Chondrocyte (in vitro differentiated cells): ENCODE measurements at regions not wholly inside any gene's neighbourhood (a gene's known extent, or its start where the extent isn't known, plus 50 kb on each side); places are given as distances from the start of the nearest gene placed in this dataset.

Experiments used
- DNase-seq: peaks from one replicate; pipeline ENCODE4 v3.0.0; 2021; ENCODE audit warnings: mixed read lengths, low spot score
- H3K27ac Mint-ChIP-seq: one replicate; pipeline ENCODE4 v1.8.0; 2021; ENCODE audit warnings: mild to moderate bottlenecking, moderate library complexity, mixed read lengths; ENCODE audit not compliant: unreplicated experiment
- H3K27me3 Mint-ChIP-seq: 2 replicates; pipeline ENCODE4 v1.8.0; 2021; ENCODE audit warnings: low read depth, mixed read lengths
- H3K36me3 Mint-ChIP-seq: 2 replicates; pipeline ENCODE4 v1.8.0; 2021; ENCODE audit warnings: low read depth, mixed read lengths
- H3K4me1 Mint-ChIP-seq: 2 replicates; pipeline ENCODE4 v1.8.0; 2021; ENCODE audit warnings: low read depth, mild to moderate bottlenecking, mixed read lengths
- H3K4me3 Mint-ChIP-seq: one replicate; pipeline ENCODE4 v1.8.0; 2021; ENCODE audit warnings: mild to moderate bottlenecking, moderate library complexity, mixed read lengths; ENCODE audit not compliant: unreplicated experiment
- H3K9me3 Mint-ChIP-seq: 2 replicates; pipeline ENCODE4 v1.8.0; 2021; ENCODE audit warnings: low read depth, mixed read lengths
- TF ChIP-seq, protein P1 (sequence below): fragments of 200-600 bp; sonication (generic); IDR thresholded peaks from 2 replicates; pipeline ENCODE4 v1.5.0; 2021; ENCODE audit warnings: antibody characterized with exemption, mild to moderate bottlenecking, moderate library complexity

DNA sequence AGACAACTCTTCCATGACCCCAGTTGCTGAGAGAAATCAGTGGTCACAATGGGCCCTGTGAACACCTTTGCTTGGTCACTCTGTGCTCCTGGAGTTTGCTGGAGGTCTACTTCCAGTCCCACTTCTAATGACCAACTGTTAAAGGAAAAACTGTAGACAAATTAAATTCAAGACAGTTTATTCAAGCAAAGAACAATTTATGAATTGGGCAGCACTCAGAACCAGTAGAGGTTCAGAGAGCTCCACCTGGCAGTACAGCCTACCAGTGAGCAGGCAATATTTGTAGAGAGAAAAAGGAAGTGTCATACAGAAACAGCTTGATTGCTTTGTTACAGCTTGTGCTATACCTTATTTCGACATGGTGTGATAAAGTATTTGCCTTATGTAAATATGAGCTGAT is 116.5 kb downstream of the HS3ST3B1 start:
- H3K27me3 Mint-ChIP-seq: no peaks in the 10 kb centered on the region
- H3K4me1 Mint-ChIP-seq: no peaks in the 10 kb centered on the region
- H3K4me3 Mint-ChIP-seq: no peak overlapping the region
- peaks cover 5% of the 10 kb centered on the region for H3K36me3 Mint-ChIP-seq
- no peak for DNase-seq
- peaks cover 11% of the 10 kb centered on the region for H3K9me3 Mint-ChIP-seq
- no peak overlapping the region for H3K27ac Mint-ChIP-seq
- TF ChIP-seq, protein P1, sequence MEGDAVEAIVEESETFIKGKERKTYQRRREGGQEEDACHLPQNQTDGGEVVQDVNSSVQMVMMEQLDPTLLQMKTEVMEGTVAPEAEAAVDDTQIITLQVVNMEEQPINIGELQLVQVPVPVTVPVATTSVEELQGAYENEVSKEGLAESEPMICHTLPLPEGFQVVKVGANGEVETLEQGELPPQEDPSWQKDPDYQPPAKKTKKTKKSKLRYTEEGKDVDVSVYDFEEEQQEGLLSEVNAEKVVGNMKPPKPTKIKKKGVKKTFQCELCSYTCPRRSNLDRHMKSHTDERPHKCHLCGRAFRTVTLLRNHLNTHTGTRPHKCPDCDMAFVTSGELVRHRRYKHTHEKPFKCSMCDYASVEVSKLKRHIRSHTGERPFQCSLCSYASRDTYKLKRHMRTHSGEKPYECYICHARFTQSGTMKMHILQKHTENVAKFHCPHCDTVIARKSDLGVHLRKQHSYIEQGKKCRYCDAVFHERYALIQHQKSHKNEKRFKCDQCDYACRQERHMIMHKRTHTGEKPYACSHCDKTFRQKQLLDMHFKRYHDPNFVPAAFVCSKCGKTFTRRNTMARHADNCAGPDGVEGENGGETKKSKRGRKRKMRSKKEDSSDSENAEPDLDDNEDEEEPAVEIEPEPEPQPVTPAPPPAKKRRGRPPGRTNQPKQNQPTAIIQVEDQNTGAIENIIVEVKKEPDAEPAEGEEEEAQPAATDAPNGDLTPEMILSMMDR: no peak

DNA sequence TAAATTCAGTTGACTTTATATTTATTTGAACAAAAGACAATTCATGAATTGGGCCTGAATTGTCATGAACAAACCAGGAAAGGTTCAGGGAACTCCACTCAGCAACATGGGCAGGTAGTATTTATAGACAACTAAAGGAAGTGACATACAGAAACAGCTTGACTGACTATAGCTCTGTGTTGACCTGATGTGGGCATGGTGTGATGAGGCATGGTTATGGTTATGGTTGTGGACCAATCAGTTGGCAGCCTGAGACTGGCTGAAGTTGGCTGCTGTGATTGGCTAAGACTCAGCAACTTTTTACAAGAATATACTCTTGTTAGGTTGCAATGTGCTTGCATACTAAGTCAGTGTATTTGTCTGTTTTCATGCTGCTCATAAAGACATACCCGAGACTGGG is 108.4 kb downstream of the HS3ST3B1 start:
- Mint-ChIP-seq H3K27ac (no peak overlapping the region), H3K36me3 (peaks cover 4% of the 10 kb centered on the region), H3K27me3 (no peaks in the 10 kb centered on the region), H3K9me3 (peaks cover 12% of the 10 kb centered on the region), H3K4me3 (no peak overlapping the region), H3K4me1 (no peaks in the 10 kb centered on the region)
- DNase-seq: no peak
- TF ChIP-seq, protein P1: no peak

DNA sequence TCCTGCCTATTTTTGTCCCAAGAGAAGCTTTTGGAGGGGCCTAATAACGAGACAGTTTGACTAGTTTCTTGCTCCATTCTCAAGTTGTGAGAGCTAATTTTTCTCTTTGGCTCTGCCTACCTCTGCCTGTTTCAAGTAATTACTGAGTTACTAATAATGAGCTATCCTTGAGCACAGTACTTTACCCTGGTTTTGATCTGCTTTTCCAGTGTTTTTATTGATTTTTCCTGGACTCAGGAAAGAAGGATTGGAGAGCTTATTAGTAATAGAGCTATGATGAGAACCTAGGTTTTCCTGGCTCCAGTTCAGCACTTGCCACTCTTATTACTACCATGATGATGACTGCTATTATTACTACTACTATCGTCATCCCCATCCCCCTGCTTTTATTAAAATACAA is 106.7 kb downstream of the HS3ST3B1 start:
- peaks cover 12% of the 10 kb centered on the region for H3K9me3 Mint-ChIP-seq
- H3K27ac Mint-ChIP-seq: no peak overlapping the region
- DNase-seq: no peak
- H3K4me3 Mint-ChIP-seq: no peak overlapping the region
- TF ChIP-seq, protein P1: no peak
- H3K36me3 Mint-ChIP-seq: peaks cover 4% of the 10 kb centered on the region
- no peaks in the 10 kb centered on the region for H3K27me3 Mint-ChIP-seq
- H3K4me1 Mint-ChIP-seq: no peaks in the 10 kb centered on the region

DNA sequence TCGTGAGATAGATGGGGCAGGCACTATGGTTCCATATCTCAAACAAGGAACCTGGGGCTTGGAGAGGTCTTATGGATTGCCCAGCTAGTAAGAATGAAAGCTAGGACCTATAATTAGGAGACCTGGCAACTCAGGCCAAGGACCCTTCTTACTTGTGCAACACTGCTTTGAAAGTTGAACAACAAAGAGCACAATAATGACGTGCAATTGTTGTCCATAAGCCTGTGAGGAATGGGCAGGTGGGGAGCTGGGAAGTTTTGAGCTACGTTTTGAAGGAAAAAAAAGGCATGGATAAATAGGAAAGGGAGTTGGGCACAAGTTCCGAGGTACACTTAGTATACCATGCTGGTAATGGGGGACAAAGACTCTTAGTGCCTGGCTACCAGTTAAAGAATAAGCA is 104.3 kb downstream of the HS3ST3B1 start:
- Mint-ChIP-seq H3K4me1 (no peaks in the 10 kb centered on the region), H3K27ac (no peak overlapping the region), H3K36me3 (peaks cover 8% of the 10 kb centered on the region), H3K4me3 (no peak overlapping the region), H3K27me3 (no peaks in the 10 kb centered on the region), H3K9me3 (peaks cover 15% of the 10 kb centered on the region)
- DNase-seq: no peak
- TF ChIP-seq, protein P1: no peak
